A673 (cell line): ENCODE measurements at regions not wholly inside any gene's neighbourhood (a gene's known extent, or its start where the extent isn't known, plus 50 kb on each side); places are given as distances from the start of the nearest gene placed in this dataset.

Source experiments
- BruUV-seq: library from RNA; stranded (reverse); fragments of 400-500 nt; replicated peaks from 2 replicates; lab custom pipeline; 2021; lab: Mats Ljungman, UMichigan
- CTCF ChIA-PET: fragments of 300-600 bp; sonication (Branson Sonifier 250); formaldehyde crosslinking; loops from one replicate; lab custom pipeline; 2022; ENCODE audit warnings: antibody characterized with exemption; lab: Charles Lee
- POLR2A ChIA-PET: fragments of 300-600 bp; sonication (Branson Sonifier 250); formaldehyde crosslinking; loops from one replicate; lab custom pipeline; 2022; ENCODE audit warnings: antibody characterized with exemption; ENCODE audit not compliant: low non-redundant PET; lab: Charles Lee
- DNase-seq: peaks from one replicate; pipeline ENCODE4 v3.0.0-alpha.2; 2015; ENCODE audit warnings: low spot score
- H3K27ac ChIP-seq: fragments of 200-600 bp; sonication (generic); 2 replicates; pipeline ENCODE4 v1.5.1; 2016; ENCODE audit warnings: mixed run types, low read depth, mild to moderate bottlenecking, mixed read lengths, antibody characterized with exemption, low read length; ENCODE audit not compliant: poor library complexity, severe bottlenecking
- H3K27me3 ChIP-seq: fragments of 200-600 bp; sonication (generic); replicated peaks from 2 replicates; pipeline ENCODE4 v1.6.1; 2017; ENCODE audit warnings: mixed run types, low read depth, mild to moderate bottlenecking, mixed read lengths, antibody characterized with exemption, low read length; ENCODE audit not compliant: insufficient read depth, poor library complexity
- H3K36me3 ChIP-seq: fragments of 200-600 bp; sonication (generic); 2 replicates; pipeline ENCODE4 v1.6.1; 2016; ENCODE audit warnings: mixed run types, mild to moderate bottlenecking, mixed read lengths, antibody characterized with exemption, low read length; ENCODE audit not compliant: insufficient read depth, poor library complexity, severe bottlenecking
- H3K4me1 ChIP-seq: fragments of 200-600 bp; sonication (generic); 2 replicates; pipeline ENCODE4 v1.6.1; 2017; ENCODE audit warnings: mixed run types, mild to moderate bottlenecking, mixed read lengths, antibody characterized with exemption, low read length; ENCODE audit not compliant: insufficient read depth, poor library complexity, severe bottlenecking
- H3K4me3 ChIP-seq: fragments of 200-600 bp; sonication (generic); 2 replicates; pipeline ENCODE4 v1.5.1; 2016; ENCODE audit warnings: low read depth, mixed run types, mild to moderate bottlenecking, mixed read lengths, low read length; ENCODE audit not compliant: poor library complexity, severe bottlenecking
- H3K9me3 ChIP-seq: fragments of 200-600 bp; sonication (generic); 2 replicates; pipeline ENCODE4 v1.6.1; 2016; ENCODE audit warnings: mixed run types, low read depth, mild to moderate bottlenecking, mixed read lengths, antibody characterized with exemption, low read length; ENCODE audit not compliant: poor library complexity, severe bottlenecking
- EZH2 ChIP-seq: fragments of 200-600 bp; sonication (generic); IDR thresholded peaks from 2 replicates; pipeline ENCODE4 v1.6.1; 2017; ENCODE audit warnings: borderline replicate concordance, low read depth, mild to moderate bottlenecking, mixed read lengths, antibody characterized with exemption, low read length; ENCODE audit not compliant: poor library complexity, severe bottlenecking
- intact Hi-C: fragments of 100-400 bp; cut with micrococcal nuclease; formaldehyde crosslinking; loops from one replicate; pipeline ENCODE4 v1.10.0; 2022; ENCODE audit not compliant: unreplicated experiment
- TF ChIP-seq, protein P1 (sequence below): fragments of 300-800, 200-600 bp; sonication (generic); conservative IDR thresholded peaks from 2 replicates; pipeline ENCODE4 v1.5.1; 2017; ENCODE audit warnings: low read depth, mild to moderate bottlenecking, antibody characterized with exemption, low read length, moderate library complexity, mixed read lengths

DNA sequence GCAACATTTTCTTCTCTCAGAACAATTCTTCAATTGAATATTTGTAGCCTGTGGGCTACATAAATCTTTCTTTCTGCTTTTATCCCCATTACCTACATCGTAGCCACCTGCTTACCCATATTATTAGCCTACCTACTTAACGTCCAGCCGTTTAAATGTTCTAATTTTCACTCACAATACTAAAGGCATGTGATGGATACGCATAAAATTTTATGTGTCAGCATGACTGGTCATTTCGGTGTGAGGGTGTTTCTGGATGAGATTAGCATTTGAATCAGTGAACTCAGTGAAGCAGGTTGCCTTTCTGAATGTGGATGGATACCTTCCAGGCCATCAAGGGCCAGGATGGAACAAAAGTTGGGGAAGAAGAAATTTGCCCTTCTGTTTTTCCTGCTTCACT lies 1722.5 kb upstream of the ACO1 start:
- no peak for TF ChIP-seq EZH2
- TF ChIP-seq, protein P1, sequence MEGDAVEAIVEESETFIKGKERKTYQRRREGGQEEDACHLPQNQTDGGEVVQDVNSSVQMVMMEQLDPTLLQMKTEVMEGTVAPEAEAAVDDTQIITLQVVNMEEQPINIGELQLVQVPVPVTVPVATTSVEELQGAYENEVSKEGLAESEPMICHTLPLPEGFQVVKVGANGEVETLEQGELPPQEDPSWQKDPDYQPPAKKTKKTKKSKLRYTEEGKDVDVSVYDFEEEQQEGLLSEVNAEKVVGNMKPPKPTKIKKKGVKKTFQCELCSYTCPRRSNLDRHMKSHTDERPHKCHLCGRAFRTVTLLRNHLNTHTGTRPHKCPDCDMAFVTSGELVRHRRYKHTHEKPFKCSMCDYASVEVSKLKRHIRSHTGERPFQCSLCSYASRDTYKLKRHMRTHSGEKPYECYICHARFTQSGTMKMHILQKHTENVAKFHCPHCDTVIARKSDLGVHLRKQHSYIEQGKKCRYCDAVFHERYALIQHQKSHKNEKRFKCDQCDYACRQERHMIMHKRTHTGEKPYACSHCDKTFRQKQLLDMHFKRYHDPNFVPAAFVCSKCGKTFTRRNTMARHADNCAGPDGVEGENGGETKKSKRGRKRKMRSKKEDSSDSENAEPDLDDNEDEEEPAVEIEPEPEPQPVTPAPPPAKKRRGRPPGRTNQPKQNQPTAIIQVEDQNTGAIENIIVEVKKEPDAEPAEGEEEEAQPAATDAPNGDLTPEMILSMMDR: no peak
- ChIA-PET POLR2A (no interaction called here), CTCF (no interaction called here)
- H3K4me3 ChIP-seq: no peak overlapping the region
- no peaks in the 10 kb centered on the region for H3K4me1 ChIP-seq
- H3K36me3 ChIP-seq: no peaks in the 10 kb centered on the region
- no peaks in the 10 kb centered on the region for H3K27me3 ChIP-seq
- H3K27ac ChIP-seq: no peak overlapping the region
- intact Hi-C loops: no loop called here
- no peak for DNase-seq
- no TSS peak for BruUV-seq
- H3K9me3 ChIP-seq: no peaks in the 10 kb centered on the region

GRCh38 chr9:30670805-30671562 lies 1713.5 kb upstream of the ACO1 start:
- POLR2A ChIA-PET: no interaction called here
- CTCF ChIA-PET: no interaction called here
- no peaks in the 10 kb centered on the region for H3K36me3 ChIP-seq
- no peaks in the 10 kb centered on the region for H3K9me3 ChIP-seq
- H3K27me3 ChIP-seq: no peaks in the 10 kb centered on the region
- no peaks in the 10 kb centered on the region for H3K4me1 ChIP-seq
- no peak overlapping the region for H3K4me3 ChIP-seq
- no peak for DNase-seq
- no TSS peak for BruUV-seq
- intact Hi-C loops: no loop called here
- TF ChIP-seq, protein P1: no peak
- TF ChIP-seq EZH2: no peak
- H3K27ac ChIP-seq: no peak overlapping the region

DNA sequence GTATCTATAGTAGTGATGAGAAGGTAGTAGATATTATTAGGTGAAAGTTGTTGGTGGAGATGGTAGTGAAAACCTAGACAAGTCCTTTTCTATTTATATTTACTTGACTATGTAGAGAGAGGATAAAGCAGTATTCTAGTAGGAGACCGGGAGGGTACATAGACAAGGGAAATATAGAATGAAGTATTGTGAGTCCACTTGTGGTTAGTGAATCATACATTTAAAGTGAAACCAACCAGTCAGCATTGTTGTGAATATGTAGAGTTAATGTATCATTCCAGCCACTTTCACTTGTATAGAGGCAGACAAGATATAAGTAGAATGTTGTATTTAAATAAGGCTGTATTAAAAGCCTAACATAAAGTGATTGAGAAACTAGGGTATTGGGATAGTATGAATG lies 1711.3 kb upstream of the ACO1 start:
- TF ChIP-seq, protein P1: no peak
- no peak for TF ChIP-seq EZH2
- Histone ChIP-seq H3K27me3 (no peaks in the 10 kb centered on the region), H3K4me3 (no peak overlapping the region), H3K9me3 (no peaks in the 10 kb centered on the region), H3K36me3 (no peaks in the 10 kb centered on the region), H3K27ac (no peak overlapping the region), H3K4me1 (no peaks in the 10 kb centered on the region)
- no TSS peak for BruUV-seq
- ChIA-PET CTCF (no interaction called here), POLR2A (no interaction called here)
- intact Hi-C loops: no loop called here
- DNase-seq: no peak
